ENCODE measurements at regions not wholly inside any gene's neighbourhood (a gene's known extent, or its start where the extent isn't known, plus 50 kb on each side); places are given as distances from the start of the nearest gene placed in this dataset.

DNA sequence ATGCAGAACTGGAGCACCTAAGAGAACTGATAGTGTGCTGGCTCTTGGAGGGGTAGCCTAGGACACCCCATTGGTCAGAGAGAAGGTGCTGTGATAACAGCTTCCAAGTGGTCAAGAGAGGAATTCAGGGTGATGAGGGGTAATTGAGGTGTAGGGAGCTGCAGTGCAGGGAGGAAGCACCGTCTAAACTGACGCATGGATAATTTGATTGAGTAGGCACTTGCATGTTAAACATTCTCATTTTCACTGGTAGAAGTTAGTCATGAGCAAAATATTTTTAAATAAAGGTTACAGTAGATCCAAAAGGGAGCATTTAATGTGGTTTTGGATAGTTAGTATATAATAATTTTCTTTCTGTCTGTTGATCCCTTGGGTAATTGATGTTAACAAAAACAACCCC lies 155.1 kb upstream of the TCF4 start:
- Histone ChIP-seq H3K36me3 (ENCODE audit: control insufficient read depth in 2 of 2, insufficient read depth in 1 of 2, low read length in 2 of 2) (no peaks in the 10 kb centered on the region), H3K9me3 (ENCODE audit: control insufficient read depth, insufficient read depth, low read depth, low read length) (no peaks in the 10 kb centered on the region), H3K27ac (ENCODE audit: extremely low read depth, low read depth, low read length) (no peak overlapping the region), H3K4me3 (ENCODE audit: low read depth, low read length) (no peak overlapping the region), H3K4me1 (ENCODE audit: control insufficient read depth, insufficient read depth, low read length) (peaks cover 3% of the 10 kb centered on the region; the same call in 1 of the 2 replicates)
- ChIA-PET CTCF (no interaction called here), POLR2A (no interaction called here)
- TF ChIP-seq ZSCAN16 (tag by site-specific recombination; IDR thresholded peaks at IDR 0.05) (no peak), BCL11B (tag by site-specific recombination; IDR thresholded peaks at IDR 0.05; ENCODE audit: low read depth) (no peak), ZBTB1 (tag by site-specific recombination; IDR thresholded peaks at IDR 0.05) (no peak), OVOL3 (tag by site-specific recombination; IDR thresholded peaks at IDR 0.05) (no peak), ZNF571 (tag by site-specific recombination; IDR thresholded peaks at IDR 0.05) (no peak), ZNF596 (tag by site-specific recombination; IDR thresholded peaks at IDR 0.05) (no peak), ZNF501 (tag by site-specific recombination; IDR thresholded peaks at IDR 0.05) (no peak), ZNF292 (tag by site-specific recombination; IDR thresholded peaks at IDR 0.05; ENCODE audit: borderline replicate concordance, low read depth) (no peak), ZNF585B (tag by site-specific recombination; IDR thresholded peaks at IDR 0.05) (no peak)
- TF ChIP-seq, protein P1, sequence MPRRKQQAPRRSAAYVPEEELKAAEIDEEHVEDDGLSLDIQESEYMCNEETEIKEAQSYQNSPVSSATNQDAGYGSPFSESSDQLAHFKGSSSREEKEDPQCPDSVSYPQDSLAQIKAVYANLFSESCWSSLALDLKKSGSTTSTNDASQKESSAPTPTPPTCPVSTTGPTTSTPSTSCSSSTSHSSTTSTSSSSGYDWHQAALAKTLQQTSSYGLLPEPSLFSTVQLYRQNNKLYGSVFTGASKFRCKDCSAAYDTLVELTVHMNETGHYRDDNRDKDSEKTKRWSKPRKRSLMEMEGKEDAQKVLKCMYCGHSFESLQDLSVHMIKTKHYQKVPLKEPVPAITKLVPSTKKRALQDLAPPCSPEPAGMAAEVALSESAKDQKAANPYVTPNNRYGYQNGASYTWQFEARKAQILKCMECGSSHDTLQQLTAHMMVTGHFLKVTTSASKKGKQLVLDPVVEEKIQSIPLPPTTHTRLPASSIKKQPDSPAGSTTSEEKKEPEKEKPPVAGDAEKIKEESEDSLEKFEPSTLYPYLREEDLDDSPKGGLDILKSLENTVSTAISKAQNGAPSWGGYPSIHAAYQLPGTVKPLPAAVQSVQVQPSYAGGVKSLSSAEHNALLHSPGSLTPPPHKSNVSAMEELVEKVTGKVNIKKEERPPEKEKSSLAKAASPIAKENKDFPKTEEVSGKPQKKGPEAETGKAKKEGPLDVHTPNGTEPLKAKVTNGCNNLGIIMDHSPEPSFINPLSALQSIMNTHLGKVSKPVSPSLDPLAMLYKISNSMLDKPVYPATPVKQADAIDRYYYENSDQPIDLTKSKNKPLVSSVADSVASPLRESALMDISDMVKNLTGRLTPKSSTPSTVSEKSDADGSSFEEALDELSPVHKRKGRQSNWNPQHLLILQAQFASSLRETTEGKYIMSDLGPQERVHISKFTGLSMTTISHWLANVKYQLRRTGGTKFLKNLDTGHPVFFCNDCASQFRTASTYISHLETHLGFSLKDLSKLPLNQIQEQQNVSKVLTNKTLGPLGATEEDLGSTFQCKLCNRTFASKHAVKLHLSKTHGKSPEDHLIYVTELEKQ (tag by site-specific recombination; IDR thresholded peaks at IDR 0.05; ENCODE audit: borderline replicate concordance) = no peak
- TF ChIP-seq, protein P2, sequence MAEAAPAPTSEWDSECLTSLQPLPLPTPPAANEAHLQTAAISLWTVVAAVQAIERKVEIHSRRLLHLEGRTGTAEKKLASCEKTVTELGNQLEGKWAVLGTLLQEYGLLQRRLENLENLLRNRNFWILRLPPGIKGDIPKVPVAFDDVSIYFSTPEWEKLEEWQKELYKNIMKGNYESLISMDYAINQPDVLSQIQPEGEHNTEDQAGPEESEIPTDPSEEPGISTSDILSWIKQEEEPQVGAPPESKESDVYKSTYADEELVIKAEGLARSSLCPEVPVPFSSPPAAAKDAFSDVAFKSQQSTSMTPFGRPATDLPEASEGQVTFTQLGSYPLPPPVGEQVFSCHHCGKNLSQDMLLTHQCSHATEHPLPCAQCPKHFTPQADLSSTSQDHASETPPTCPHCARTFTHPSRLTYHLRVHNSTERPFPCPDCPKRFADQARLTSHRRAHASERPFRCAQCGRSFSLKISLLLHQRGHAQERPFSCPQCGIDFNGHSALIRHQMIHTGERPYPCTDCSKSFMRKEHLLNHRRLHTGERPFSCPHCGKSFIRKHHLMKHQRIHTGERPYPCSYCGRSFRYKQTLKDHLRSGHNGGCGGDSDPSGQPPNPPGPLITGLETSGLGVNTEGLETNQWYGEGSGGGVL (tag by site-specific recombination; IDR thresholded peaks at IDR 0.05) = no peak

DNA sequence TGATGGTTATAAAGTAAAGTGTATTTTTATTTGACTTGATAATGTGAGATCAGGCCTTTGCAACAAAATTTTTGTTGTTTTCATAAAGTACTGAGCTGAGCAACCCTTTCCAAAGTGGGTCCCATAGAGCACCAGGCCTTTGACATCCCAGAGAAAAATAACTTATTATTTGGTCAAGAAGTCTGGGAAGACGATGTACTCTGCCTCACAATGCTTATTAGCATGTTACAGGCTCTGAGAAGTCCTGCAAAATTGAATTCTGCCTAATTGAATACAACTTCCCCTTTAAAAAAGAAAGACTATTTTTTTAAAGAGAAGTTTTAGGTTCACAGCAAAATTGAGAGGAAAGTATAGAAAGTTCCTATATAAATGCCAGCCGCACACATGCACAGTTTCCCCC lies 151.5 kb upstream of the TCF4 start:
- Histone ChIP-seq H3K4me3 (ENCODE audit: low read depth, low read length) (no peak overlapping the region), H3K36me3 (ENCODE audit: control insufficient read depth in 2 of 2, insufficient read depth in 1 of 2, low read length in 2 of 2) (no peaks in the 10 kb centered on the region), H3K9me3 (ENCODE audit: control insufficient read depth, insufficient read depth, low read depth, low read length) (no peaks in the 10 kb centered on the region), H3K4me1 (ENCODE audit: control insufficient read depth, insufficient read depth, low read length) (no peaks in the 10 kb centered on the region), H3K27ac (ENCODE audit: extremely low read depth, low read depth, low read length) (no peak overlapping the region)
- ChIA-PET POLR2A (no interaction called here), CTCF (no interaction called here)
- TF ChIP-seq ZNF239 (tag by site-specific recombination; IDR thresholded peaks at IDR 0.05) (no peak), ZIC2 (tag by site-specific recombination; IDR thresholded peaks at IDR 0.05) (no peak), WT1 (tag by site-specific recombination; IDR thresholded peaks at IDR 0.05) (no peak)

DNA sequence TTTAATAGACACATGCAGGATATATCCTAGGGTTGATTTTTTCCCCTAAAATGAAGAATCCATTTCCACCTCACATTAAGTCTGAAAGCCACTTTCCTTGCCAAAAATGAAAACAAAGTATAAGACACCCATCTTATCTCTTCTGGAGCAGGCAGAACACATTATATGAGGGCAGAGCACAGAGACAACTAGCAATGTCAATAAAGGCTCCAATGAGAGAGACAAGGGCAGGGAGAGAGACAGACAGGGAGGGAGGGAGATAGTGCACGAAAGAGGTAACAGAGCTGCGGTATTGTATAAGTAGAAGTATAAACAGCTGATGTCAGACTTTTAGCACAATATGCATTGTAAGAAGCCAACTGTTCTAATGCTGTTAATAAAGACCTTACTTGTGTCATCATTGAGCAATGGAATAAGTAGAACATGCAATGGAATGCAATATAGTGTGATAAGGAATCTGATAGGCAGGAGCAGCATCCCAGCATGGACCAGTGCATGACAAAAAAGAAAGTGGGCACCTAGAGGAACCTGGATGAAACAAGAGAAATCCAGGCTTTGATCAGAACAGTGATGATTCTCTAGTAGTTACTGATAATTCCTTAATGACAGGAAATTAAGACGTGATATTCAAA lies 150.6 kb upstream of the TCF4 start:
- H3K27ac ChIP-seq (ENCODE audit: extremely low read depth, low read depth, low read length) = no peak overlapping the region
- TF ChIP-seq ZNF248 (tag by site-specific recombination; IDR thresholded peaks at IDR 0.05) (no peak), HOXA7 (CRISPR knock-in tag; IDR thresholded peaks at IDR 0.05; ENCODE audit: borderline replicate concordance) (no peak), KLF8 (tag by site-specific recombination; IDR thresholded peaks at IDR 0.05) (no peak), ZNF155 (tag by site-specific recombination; IDR thresholded peaks at IDR 0.05) (no peak), ZNF16 (tag by site-specific recombination; IDR thresholded peaks at IDR 0.05; ENCODE audit: low read depth) (no peak), MYNN (tag by site-specific recombination; IDR thresholded peaks at IDR 0.05; ENCODE audit: borderline replicate concordance) (no peak), SETDB1 (IDR thresholded peaks at IDR 0.05; ENCODE audit: insufficient read length, low read length) (no peak), ZNF202 (tag by site-specific recombination; IDR thresholded peaks at IDR 0.05; ENCODE audit: borderline replicate concordance) (no peak), ZNF658 (tag by site-specific recombination; IDR thresholded peaks at IDR 0.05) (no peak), ZNF169 (tag by site-specific recombination; IDR thresholded peaks at IDR 0.05) (no peak), ZNF626 (tag by site-specific recombination; IDR thresholded peaks at IDR 0.05) (no peak), ZNF404 (tag by site-specific recombination; IDR thresholded peaks at IDR 0.05) (no peak), ZNF585B (tag by site-specific recombination; IDR thresholded peaks at IDR 0.05) (no peak)
- TF ChIP-seq, protein P3, sequence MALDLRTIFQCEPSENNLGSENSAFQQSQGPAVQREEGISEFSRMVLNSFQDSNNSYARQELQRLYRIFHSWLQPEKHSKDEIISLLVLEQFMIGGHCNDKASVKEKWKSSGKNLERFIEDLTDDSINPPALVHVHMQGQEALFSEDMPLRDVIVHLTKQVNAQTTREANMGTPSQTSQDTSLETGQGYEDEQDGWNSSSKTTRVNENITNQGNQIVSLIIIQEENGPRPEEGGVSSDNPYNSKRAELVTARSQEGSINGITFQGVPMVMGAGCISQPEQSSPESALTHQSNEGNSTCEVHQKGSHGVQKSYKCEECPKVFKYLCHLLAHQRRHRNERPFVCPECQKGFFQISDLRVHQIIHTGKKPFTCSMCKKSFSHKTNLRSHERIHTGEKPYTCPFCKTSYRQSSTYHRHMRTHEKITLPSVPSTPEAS (tag by site-specific recombination; IDR thresholded peaks at IDR 0.05) = no peak
- no peaks in the 10 kb centered on the region for H3K36me3 ChIP-seq (ENCODE audit: control insufficient read depth in 2 of 2, insufficient read depth in 1 of 2, low read length in 2 of 2)
- H3K4me3 ChIP-seq (ENCODE audit: low read depth, low read length) = no peak overlapping the region
- CTCF ChIA-PET = no interaction called here
- H3K9me3 ChIP-seq (ENCODE audit: control insufficient read depth, insufficient read depth, low read depth, low read length) = no peaks in the 10 kb centered on the region
- no peaks in the 10 kb centered on the region for H3K4me1 ChIP-seq (ENCODE audit: control insufficient read depth, insufficient read depth, low read length)
- POLR2A ChIA-PET = no interaction called here
